NCI-H524 (cell line): ENCODE measurements at regions not wholly inside any gene's neighbourhood (a gene's known extent, or its start where the extent isn't known, plus 50 kb on each side); places are given as distances from the start of the nearest gene placed in this dataset.
"Not testable (repeated sequence)": the region's sequence is repeated elsewhere in the genome, so short reads cannot be mapped to it uniquely, and the experiment has no call there.

Experiments used
- DNase-seq, 2 experiments: peaks; one replicate each; lab custom pipeline; 2025; lab: John Stamatoyannopoulos, UW

GRCh38 chr2:3899536-3900155 is 196.3 kb downstream of the DCDC2C start:
- no peak for DNase-seq

- DNase-seq, result no peak
Observed at GRCh38 chr2:3902131-3902530, 198.8 kb downstream of the DCDC2C start.

GRCh38 chr2:3904061-3904460 is 200.7 kb downstream of the DCDC2C start:
- no peak for DNase-seq

GRCh38 chr2:3908498-3908897 is 205.1 kb downstream of the DCDC2C start:
- not testable (repeated sequence) for DNase-seq

GRCh38 chr2:3911882-3912455 is 208.6 kb downstream of the DCDC2C start:
- DNase-seq, result no peak

- no peak for DNase-seq
Observed at GRCh38 chr2:3913166-3913565, 209.8 kb downstream of the DCDC2C start.

- DNase-seq, result no peak
Observed at GRCh38 chr2:3914241-3914640, 210.9 kb downstream of the DCDC2C start.

- no peak for DNase-seq
Observed at GRCh38 chr2:3927031-3927430, 223.7 kb downstream of the DCDC2C start.

GRCh38 chr2:3929374-3929773 is 226.0 kb downstream of the DCDC2C start:
- DNase-seq, result no peak

- no peak for DNase-seq
Observed at GRCh38 chr2:3930246-3930645, 226.9 kb downstream of the DCDC2C start.

- peak; percentile 79 to 95 for DNase-seq
Observed at GRCh38 chr2:3940661-3941060, 237.3 kb downstream of the DCDC2C start.

GRCh38 chr2:3942841-3943240 is 239.5 kb downstream of the DCDC2C start:
- no peak for DNase-seq

- no peak for DNase-seq
Observed at GRCh38 chr2:3944071-3944470, 240.7 kb downstream of the DCDC2C start.

- no peak for DNase-seq
Observed at GRCh38 chr2:3944841-3945240, 241.5 kb downstream of the DCDC2C start.

- DNase-seq, result no peak
Observed at GRCh38 chr2:3948191-3948590, 244.8 kb downstream of the DCDC2C start.

- no peak for DNase-seq
Observed at GRCh38 chr2:3951131-3951954, 248.0 kb downstream of the DCDC2C start.

GRCh38 chr2:3952866-3953516 is 249.6 kb downstream of the DCDC2C start:
- DNase-seq, result no peak

GRCh38 chr2:3954261-3954660 is 250.9 kb downstream of the DCDC2C start:
- DNase-seq, result peak; percentile 61 to 96

GRCh38 chr2:3956406-3956805 is 253.0 kb downstream of the DCDC2C start:
- peak in 1 of 2 experiments; percentile 28 for DNase-seq

- DNase-seq, result no peak
Observed at GRCh38 chr2:3956892-3957291, 253.5 kb downstream of the DCDC2C start.

- no peak for DNase-seq
Observed at GRCh38 chr2:3958465-3958864, 255.1 kb downstream of the DCDC2C start.

GRCh38 chr2:3958969-3959368 is 255.6 kb downstream of the DCDC2C start:
- no peak for DNase-seq

GRCh38 chr2:3959372-3959771 is 256.0 kb downstream of the DCDC2C start:
- DNase-seq, result peak in 1 of 2 experiments; percentile 33
